NCI-H187 treated with DMSO at 0.1 percent for 48 hours (cell line): ENCODE measurements at regions not wholly inside any gene's neighbourhood (a gene's known extent, or its start where the extent isn't known, plus 50 kb on each side); places are given as distances from the start of the nearest gene placed in this dataset.

Source experiments
- DNase-seq: peaks from one replicate; lab custom pipeline; 2025; lab: John Stamatoyannopoulos, UW

DNA sequence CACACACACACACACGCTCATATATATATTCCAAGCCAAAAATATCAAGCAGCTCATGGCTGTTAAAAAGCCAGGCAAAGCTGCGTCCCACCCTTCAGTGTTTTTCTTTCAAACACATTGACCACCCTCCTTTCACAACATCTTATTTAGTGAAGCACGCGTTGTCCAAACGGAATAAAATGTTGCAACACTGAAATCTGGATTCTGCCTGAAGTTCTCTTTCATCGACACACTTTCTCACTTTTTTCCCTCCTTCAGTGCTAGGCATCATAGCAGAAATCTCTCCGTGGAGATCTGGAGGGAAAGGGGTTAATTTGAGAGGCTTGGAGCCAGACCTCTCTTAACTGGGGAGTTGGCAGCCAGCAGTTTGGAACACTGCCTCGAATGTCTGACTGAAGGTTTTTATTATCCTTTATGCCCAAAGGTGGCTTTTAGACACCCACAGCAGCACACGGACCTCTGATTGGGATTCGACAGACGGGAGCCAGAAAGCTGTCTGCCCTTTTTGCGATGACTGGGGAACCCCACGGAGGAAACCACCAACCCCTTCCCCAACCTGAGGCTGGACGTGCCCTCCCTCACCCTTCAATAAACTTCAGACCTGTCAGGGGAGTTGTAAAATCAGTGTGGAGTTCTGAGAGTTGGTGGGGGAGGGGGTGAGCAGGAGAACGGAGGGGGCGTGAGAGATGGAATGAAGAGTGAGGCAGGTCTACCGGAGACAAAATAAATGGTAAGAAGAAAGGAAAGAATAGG lies 833.6 kb upstream of the SOX9 start:
- no peak for DNase-seq

DNA sequence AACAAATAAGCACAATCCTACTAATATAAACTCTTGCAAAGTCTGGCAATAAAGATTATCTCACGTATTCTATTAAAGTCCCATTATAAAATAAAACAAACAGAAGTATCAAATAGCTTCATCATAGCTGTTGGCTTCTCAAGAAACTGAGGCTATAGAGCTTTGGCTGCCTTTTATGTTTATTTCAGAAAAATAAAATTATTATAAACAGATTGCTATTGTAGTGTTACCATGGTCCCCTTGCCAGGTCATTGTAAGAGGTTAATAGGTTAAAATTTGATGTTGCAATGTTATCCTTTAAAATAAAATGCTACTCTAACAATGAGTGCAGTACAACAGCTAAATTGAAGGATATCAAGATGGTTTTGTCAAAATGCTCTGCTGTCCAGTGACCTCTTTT lies 828.8 kb upstream of the SOX9 start:
- no peak for DNase-seq

DNA sequence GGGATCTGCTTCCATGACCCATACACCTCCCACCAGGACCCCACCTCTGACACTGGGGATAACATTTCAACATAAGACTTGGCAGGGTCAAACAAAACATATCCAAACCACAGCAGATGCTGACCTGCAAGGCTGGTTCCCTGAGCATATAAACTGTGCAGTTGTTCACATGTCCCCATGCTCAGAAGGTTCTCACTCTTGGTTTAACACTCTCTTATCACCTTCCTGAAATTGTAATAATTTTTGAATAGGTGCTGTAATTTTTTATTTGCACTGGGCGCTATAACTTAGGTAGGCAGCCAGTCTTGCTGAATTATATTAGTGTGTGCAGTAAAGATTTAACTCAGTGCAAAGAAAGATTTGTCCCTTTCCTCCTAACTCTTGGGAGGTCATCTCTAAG lies 824.8 kb upstream of the SOX9 start:
- DNase-seq, result no peak

DNA sequence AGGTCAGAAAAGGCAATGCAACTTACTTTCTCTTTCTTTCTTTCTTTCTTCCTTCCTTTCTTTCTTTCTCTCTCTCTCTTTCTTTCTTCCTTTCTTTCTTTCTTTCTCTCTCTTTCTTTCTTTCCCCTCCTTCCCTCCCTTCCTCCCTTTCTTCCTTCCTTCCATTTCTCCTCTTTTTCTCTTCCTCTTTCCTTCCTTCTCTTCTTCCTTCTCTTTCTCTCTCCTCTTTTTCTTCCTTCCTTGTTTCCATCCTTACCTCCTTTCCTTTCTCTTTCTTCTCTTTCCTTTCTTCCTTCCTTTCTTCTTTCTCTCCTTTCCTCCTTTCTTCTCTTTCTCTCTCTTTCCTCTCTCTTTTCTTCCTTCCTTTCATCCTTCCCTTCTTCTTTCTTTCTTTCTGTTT lies 819.8 kb upstream of the SOX9 start:
- no peak for DNase-seq

DNA sequence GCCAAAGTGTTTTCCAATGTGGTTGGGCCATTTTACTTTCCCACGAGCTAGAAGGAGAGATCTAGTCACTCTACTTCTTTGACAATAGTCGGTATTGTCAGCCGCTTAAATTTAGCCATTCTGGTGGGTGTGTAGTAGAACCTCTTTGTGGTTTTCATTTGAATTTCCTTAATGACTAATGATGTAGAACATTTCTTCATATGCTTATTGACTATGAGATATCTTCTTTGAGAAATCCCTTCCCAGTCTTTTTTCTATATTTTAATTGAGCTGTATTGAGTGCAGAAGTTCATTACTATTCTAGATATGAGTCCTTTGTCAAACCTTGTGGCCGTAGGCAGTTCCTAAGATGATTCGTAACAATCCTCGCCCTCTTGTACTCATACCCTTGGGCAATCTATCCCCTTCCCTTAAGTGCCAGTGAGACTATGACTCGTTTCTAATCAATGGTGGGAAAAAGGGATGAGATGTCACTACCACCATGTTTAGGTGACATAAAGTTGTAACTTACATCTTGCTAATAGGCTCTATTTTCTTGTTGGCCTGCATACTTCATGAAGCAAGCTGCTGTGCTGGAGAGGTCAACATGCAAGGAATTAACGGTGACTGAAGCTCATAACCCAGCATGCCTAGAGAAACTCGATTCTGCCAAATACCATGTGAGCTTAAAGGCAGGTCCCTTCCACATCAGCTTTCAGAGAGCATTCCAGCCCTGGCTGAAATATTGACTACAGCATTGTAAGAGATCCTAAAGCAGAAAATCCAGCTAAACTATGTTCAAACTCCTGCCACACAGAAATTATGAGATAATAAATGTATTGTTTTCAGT lies 817.9 kb upstream of the SOX9 start:
- DNase-seq, result no peak

DNA sequence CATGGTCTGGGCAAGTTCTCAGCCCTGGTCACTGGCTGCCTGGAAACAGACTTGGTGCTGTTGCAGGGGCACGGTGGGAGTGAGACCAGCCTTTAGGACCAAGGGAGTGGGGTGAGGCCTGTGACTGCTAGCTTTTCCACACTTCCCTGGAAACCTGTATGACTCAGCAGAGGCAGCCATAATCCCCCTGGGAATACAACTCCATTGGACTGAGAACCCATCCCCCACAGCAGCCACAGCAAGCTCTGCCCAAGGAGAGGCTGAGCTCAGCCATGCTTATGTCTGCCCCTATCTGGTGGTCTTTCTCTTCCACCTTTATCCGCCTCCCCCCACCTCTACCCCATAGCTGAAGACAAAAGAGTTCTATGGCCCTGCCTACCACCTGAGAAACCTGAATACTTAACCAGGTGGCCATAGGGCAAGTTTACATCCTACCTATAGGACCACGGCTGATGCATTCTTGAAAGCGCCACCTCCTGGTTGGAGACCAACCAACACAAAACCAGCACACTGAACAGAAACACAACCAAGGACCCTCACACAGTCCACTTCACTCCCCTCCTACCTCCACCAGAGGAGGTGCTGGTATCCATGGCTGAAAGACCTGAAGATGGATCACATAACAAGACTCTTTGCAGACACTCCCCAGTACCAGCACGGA lies 816.2 kb upstream of the SOX9 start:
- no peak for DNase-seq

DNA sequence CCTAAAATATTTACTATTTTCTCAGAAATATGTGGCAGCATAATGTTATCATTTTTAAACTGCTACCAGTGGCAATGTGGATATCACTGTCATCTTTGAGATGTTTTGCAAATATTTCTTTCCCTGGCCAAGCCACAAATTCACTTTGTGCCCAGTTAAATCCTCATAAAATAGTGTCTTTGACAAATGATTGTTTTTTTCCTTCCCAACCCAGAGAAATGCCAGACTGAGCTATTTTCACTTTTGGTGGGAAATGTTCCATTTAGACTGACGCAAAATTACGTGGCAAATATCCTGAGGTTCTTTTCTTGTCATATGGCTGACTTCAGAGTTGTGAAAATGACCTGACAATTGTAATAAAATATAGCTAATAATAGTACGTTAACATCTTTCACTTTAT lies 807.0 kb upstream of the SOX9 start:
- no peak for DNase-seq

DNA sequence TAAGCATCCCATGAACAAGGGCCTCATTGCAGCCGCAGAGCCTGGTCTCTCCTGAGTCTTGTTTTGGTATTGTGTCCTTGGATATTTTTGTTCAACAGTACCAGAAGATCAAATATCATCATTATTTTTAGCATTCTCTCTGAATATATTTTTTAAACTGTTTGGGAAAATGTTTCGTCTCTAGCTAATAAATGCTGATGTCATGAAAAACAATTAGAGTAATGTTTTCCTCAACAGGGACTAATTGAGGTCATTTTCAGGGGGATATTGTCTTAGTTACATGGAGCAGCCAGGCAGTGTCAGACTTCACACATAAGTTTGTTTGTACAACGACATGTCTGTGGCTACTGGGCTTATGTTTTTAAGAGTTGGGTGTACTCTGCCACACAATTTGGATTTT lies 805.3 kb upstream of the SOX9 start:
- no peak for DNase-seq

DNA sequence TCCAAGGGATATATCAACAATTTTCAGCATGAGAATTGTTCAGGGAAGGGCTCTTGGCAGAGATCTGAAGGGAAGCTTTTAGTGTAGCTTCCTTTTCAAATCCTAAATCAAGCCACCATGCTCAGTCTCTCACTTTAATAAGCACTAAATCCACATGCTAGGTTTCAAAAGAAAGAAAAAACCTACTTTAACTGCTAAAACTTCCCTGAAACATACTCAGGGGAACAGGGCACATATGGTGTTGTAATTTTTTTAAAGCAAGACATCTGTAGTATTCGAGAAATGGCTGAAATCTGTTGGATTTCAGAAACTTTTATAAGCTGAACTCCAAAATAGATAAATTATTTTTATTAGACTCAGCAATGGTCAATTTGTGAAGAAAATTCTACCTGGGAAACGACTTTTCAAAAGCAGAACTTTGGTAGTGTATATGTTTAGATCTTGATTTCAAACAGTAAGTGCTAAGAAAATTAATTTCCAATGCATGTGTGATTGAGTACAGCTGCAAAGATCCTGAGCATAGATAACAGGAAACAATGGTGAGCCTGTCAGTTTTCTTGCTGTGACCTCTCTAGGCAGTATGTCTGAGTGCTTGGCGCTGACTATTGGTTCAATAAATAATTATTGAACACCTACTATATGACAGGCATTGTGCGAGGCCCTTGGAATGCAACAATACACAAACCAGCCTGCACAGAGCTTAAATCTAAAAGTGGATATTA lies 804.5 kb upstream of the SOX9 start:
- no peak for DNase-seq

DNA sequence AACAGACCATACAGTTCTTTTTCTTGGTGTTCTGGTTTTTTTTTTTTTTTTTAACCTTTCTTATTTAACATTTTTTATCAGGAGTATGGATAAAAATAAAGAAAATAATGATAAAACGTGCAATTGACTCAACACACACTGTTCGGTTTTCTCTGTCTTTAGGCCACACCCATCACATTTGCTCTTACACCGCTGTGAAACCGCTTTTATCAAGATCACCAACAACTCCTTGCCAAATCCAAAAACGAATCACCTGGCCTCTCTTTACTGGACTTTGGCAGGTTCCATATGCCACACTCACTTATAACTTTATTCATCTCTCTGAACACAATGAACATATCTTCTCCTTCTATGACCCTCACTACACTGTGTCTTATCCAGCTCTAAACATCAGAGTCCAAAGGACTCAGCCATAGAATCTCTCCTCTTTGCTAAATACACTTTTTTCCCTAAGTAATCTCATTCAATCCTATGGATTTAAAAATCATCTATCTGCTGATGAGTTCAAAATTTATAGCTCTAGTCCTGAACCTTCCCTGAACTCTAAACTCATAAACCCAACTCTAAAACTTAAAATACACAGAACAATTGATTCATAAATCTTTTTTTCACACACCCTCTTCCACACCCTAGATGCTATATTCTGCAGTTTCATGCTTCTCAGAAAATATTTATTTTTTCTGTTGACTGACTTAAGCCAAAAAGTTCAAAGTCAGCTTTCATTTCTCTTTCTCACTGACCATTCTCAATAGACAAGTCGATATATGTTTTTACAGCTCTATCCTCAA lies 800.6 kb upstream of the SOX9 start:
- no peak for DNase-seq

DNA sequence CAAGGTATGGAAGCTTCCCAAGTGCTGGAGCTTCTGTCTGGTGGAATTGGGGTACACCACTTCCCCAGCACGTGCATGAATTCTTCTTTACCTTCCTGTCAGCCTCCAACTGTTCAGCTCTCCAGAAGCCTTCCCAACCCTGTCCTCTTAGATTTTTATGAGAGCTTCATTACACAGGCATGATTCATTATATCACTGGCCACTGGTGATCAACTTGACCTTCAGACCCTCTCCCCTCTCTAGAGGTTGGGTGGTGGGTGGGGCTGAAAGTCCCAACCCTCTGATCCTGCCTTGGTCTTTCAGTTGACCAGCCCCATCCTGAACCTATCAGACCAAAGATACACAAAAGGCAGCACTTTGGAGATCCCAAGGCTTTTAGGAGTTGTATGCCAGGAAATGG lies 795.7 kb upstream of the SOX9 start:
- DNase-seq, result no peak

DNA sequence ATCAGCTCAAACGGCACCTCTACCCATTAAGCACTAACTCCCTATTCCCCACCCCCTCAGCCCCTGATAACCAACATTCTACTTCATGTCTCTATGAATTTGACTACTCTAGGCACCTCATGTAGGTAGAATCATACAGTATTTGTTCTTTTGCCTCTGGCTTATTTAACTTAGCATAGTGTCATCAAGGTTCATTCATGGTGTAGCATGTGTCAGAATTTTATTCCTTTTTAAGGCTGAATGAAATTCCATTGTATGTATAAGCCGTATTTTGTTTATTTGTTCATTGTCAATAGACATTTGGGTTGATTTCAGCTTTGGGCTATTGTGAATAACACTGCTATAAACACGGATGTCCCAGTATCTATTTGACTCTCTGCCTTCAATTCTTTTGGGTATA lies 794.9 kb upstream of the SOX9 start:
- DNase-seq, result no peak

DNA sequence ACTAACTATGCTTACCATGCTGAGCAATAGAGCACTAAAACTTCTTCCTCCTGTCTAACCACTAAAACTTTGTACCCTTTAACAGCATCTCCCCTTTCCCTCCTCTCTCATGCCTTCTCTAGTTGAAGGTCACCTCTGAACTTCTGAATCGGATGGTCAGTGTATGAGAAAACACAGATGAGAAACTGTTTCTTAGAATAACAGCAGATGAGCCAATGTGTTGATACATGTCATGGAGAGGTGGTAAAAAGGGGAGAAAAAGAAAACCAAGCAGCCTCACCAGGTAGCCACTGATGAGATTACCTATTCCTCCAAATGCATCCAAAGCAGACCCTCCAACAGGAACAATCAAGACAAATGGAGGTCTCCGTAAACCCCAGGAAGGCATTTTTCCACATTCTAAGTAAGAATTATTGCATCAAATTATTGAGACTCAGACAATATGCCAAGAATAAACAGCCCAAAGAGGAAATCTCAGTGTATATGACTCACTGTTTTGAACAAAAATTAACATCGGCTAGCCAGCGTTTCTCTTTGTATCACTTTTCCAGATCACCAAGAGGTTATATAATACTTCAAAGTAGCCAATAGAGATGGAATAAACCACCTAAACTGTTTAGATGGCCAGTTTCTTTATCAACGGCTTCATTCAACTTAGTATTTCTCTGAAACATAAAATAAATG lies 793.3 kb upstream of the SOX9 start:
- no peak for DNase-seq

DNA sequence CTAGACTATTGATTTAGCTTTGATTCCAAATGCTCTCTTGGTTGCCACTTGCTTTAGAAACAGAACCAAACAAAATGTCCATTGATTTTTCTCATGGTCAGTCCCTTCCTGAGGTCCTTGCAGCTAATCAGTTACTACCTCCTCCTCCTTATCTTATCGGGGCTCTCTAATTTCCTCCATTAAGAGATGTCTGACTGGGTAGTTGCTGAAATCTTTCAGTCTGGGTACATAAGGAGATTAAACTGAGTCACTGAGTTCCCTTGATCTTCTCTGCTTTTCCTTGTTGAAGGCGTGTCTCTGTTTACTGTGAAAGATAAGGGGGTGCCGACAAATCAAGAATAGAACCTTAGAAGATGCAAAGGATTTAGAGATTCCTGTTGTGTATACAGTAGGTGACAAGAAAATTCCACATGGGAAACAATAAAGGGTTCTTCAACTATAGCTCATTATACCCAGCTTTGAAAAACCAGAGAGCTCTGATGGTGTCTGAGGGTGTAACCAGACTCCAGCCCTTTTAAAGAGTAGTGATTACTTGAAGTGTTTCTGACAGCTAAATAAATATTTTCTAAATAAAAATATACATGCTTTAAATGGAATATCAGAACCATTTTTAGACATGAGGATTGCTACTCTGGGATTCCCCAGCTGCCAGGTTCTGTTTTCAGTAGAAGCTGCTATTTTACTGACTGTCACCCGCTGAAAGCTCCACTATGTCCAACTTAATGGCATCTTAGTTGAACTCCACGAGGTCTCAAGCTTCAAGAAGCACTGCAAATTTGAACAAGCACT lies 791.3 kb upstream of the SOX9 start:
- no peak for DNase-seq

DNA sequence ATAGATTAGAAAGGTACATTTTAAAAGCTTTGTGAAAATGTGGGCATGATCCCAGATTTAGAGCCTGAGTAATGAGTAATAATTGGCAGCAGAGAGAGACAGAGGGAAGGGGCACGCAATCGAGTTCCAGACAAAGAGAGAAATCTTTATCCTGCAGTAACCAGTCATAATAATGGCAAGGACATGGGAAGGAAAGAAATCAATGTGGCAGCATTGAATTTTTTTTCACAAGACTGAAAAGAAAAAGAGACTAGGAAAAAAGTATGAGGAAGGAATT lies 790.8 kb upstream of the SOX9 start:
- no peak for DNase-seq

DNA sequence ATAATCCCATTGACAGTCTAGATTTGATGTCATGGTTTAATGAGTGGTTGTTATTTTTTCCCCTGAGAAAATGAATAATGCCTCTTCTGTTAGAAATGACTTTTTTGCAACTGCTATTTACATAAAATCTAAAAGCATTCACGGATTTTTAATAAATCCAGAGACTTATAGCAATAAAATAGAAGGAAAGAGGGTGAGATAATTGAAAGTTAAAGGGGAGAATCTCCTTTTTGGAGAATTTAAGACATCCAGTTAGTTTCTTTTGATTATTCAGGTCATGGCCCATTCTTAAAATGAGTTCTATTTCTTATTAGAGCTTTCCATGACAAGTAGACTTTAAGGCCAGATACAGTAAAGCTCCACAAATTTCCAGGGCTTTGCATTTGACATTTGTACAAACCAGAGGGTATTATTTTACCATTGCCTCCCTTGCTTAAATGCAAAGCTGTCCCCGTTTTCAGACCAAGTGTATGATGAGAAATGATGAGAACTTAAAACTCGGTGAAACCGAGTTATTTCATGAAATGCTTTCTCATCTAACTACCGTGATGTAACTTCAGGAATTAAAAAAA lies 789.0 kb upstream of the SOX9 start:
- DNase-seq, result no peak

DNA sequence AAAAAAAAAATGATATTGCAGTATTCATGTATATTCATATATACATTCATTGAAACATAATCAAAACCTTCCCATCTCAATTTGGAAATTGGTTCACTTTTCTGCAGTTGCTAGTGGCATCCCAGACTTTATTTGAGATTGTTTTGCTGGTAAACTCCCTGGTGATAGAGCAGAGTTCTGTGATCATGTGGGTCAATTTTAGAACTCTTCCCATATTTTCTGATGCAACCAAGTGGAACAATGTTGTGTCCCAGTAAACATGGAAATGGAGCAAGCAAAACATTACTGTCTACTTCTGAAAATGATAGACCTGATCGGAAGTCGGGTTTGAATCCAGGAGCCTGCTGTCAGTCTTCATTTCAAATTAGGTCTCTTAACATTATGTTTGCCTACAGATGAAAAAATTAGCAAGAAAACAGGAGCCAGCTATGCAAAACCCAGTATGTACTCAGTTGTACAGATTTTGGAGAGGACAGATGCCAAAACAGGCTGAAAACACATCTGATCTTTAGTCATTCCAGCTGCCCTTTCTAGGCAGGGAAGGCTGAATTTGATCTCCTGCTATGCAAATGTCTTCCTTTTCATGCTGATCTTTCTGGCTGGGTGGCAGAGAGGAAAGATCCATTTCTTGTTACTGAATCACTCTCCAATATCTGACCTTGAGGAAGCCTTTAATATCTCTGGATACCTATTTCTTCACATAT lies 786.6 kb upstream of the SOX9 start:
- no peak for DNase-seq

DNA sequence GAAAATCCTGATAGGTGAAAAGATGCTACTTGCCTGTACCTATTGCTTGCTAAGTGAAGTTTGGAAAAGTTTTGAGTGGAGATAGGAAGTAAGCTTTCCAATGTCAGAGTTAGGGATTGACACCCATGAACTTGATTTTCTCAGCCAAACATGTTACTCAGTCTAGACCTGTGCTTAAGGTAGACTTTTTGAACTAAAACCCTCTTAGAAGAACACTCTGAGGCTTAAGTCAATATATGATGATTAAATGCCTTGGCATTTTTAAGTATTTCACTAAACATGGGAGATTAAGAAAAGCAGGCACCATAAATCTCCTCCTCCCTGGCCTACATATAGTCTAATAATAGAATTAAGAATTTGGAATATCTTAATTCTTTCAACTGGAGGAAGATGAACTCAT lies 785.6 kb upstream of the SOX9 start:
- DNase-seq, result no peak

DNA sequence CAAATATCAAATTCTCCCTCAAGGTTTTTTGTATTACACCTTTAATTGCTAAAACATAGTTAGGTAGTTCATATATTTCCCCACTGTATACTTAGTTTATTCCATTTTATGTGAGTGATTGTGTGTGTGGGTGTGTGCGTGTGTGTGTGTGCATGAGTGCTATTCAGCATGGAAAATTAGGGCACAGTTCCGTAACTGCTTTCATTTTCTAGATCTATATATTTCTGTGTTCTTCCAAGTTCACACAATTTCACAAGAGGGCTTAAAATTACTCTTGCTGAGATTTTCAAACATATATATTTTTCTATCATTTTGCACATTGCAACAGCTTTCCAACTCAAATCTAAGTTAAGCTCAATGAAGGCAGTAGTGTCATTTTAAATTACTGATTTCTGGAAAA lies 782.9 kb upstream of the SOX9 start:
- no peak for DNase-seq

DNA sequence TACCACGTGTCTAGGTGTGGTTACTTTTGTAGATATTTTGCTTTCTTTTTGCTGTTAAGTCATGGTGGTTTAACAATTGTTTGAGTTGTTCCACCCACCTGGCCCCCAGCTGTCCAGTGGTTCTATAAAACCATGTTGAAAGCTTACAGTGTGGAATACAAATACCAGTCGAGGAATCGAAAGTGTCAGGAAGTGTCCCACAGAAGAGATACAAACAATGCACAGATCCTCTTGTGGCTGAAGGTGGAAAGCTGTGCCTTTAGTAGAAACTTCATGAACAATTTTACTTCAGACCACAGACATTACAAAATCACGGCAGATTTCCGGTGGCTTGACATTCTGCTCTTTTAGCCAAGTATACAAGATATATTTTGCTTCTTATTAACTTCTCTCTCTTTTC lies 782.4 kb upstream of the SOX9 start:
- no peak for DNase-seq
